Stimulated activated CD8-positive, alpha-beta memory T cell treated with anti-CD3 and anti-CD28 coated beads, Interleukin-2, amount 100 ng/mL, for 1 hour (primary cell): ENCODE measurements at regions not wholly inside any gene's neighbourhood (a gene's known extent, or its start where the extent isn't known, plus 50 kb on each side); places are given as distances from the start of the nearest gene placed in this dataset.

Source experiments
- DNase-seq, 2 donors: peaks; one replicate each; pipeline ENCODE4 v3.0.0-alpha.2; 2020; ENCODE audit warnings: low read depth in 2 of 2

DNA sequence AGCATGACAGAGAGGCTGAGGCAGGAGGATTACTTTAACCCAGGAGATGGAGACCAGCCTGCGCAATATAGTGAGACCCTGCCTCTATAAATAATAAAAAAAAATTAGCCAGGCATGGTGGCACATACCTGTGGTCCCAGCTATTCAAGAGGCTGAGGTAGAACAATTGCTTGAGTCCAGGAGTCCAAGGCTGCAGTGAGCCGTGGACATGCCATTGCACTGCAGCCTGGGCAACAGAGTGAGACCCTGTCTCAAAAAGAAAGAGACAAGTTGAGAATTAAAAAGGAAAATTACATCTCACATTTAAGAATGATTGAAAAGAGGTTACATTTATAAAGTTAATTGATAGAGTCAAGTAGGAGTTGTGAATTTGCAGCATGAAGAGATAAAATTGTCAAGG lies 91.4 kb upstream of the TMPO start:
- no peak for DNase-seq

DNA sequence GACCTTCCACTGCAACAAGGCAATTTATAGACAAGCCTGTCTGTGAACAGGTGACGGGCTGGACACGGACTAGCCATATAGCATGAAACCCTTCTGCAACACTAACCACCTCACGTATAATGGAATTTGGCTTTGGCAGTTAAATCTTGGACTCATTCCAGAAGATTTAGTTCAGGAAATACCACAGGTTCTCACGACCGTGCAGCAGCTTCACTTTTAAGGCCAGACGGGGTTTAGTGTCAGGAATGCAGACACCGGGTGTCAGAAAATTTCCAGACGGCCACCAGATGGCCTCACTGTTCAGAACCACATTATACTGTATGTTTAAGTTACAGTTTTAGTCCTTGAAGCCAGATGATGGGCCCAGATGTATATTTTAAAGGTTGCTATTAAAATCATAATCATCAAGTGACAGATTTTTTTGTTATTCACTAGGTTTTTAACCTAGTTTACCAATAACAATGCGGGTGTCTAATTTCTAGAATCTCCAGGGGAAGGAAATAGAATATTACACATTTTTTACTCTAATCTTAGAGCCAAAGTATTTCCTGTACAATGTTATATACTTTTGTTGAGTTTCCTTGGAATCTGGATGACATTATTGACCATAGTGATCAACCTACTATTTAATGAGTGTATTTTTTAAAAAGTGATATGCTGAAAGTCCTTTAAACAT lies 90.5 kb upstream of the TMPO start:
- peak in 1 of 2 donors; percentile 21 for DNase-seq

GRCh38 chr12:98425859-98426258 lies 89.5 kb upstream of the TMPO start:
- no peak for DNase-seq

DNA sequence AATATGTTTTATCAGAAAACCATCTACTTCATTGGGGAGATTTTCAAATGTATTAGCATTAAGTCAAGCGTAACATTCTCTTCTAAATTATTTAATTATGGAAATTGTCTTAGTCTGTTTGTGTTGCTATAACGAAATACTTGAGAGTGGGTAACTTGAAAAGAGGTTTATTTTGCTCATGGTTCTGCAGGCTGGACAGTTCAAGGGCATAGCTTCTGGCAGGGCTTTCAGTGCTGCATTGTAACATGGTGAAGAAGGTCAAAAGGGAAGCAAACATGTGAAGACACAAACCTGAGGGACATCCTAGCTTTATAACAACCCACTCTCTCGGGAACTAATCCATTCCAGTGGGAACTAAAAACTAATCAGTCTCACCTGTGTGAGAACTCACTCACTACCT lies 84.3 kb upstream of the TMPO start:
- DNase-seq: no peak

DNA sequence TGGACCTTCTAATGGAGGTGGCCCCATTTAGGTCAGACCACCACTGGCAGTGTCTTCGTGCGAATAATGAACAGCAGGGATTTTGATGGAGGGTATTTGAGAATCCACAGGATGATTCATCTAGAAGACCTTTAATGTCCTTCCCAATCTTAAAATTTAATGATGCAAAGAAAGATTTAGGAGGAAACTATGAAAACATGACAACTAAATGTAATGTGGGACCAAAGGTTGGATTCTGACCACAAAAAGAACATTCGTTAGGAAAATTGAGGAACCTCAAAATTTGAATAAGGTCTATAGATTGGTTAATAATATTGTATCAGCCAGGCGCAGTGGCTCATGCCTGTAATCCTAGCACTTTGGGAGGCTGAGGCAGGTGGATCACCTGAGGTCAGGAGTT lies 78.2 kb upstream of the TMPO start:
- DNase-seq: no peak

- no peak for DNase-seq
Observed at GRCh38 chr12:98437806-98438595, 77.4 kb upstream of the TMPO start.

- DNase-seq: no peak
Observed at GRCh38 chr12:98438656-98439230, 76.6 kb upstream of the TMPO start.

- DNase-seq: no peak
Observed at GRCh38 chr12:98439471-98439951, 75.9 kb upstream of the TMPO start.

DNA sequence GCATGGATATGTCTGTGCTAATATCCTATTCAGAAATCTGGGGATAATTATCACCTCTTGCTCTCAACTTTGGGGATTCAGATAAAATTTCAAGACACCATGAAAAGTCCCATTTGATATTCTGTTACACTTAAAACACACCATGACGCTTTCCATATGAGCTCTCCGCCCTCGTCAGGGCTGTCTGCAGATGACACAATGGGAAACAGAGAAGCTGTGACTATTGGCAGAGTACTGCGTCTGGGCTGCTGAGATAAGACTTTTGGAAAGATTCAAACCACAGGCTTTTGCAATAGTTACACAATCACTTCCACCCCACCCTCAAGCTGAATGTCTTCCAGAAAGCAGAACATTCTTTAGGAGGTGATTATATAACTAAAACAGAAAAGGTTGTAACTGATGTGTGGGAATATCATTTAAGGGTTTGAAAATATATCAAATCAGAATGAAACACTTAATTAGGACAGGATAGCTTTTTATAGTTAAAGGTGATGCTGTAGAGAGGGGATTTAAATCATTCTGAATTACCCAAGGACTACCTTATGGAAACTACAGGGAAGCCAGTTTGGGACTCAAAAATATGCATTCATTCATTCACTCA lies 75.3 kb upstream of the TMPO start:
- no peak for DNase-seq

- DNase-seq: no peak
Observed at GRCh38 chr12:98446060-98446459, 69.3 kb upstream of the TMPO start.

GRCh38 chr12:98446682-98447081 lies 68.7 kb upstream of the TMPO start:
- no peak for DNase-seq

GRCh38 chr12:98449584-98449983 lies 65.8 kb upstream of the TMPO start:
- no peak for DNase-seq

- no peak for DNase-seq
Observed at GRCh38 chr12:98453070-98453469, 62.3 kb upstream of the TMPO start.

GRCh38 chr12:98453492-98453891 lies 61.9 kb upstream of the TMPO start:
- no peak for DNase-seq

- no peak for DNase-seq
Observed at GRCh38 chr12:98456041-98456440, 59.3 kb upstream of the TMPO start.

GRCh38 chr12:98456576-98457573 lies 58.5 kb upstream of the TMPO start:
- DNase-seq: no peak

- DNase-seq: no peak
Observed at GRCh38 chr12:98464190-98464589, 51.2 kb upstream of the TMPO start.

DNA sequence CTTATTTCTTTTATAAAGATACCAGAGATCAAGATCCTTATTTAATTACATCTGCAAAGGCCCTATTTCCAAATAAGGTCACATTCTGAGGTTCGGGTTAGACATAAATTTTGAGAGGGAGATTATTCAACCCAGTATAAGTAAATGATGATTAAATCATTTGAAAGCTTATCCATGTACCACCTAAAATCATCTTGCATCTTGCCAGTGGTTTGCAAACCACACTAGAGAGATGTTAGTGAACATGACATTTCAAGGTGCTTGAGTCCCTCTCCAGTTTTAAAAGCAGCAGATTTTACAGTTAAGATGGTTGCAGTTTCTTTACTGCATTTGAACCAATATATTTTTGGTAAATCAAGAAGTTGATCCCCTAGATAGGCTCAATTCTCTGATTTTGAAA lies 49.9 kb upstream of the TMPO start:
- no peak for DNase-seq
